HEK293 (cell line): ENCODE measurements at regions not wholly inside any gene's neighbourhood (a gene's known extent, or its start where the extent isn't known, plus 50 kb on each side); places are given as distances from the start of the nearest gene placed in this dataset.

Source experiments
- CTCF ChIA-PET: fragments of 350-600 bp; formaldehyde crosslinking; extraction: SDS; loops from one replicate; lab custom pipeline; 2021; ENCODE audit warnings: antibody characterized with exemption; lab: Yijun Ruan, JAX
- POLR2A ChIA-PET: fragments of 300-600 bp; formaldehyde crosslinking; extraction: SDS; loops from one replicate; lab custom pipeline; 2020; ENCODE audit warnings: antibody characterized with exemption, inconsistent platforms; lab: Yijun Ruan, JAX
- H3K27ac ChIP-seq: fragments of 200-500 bp; sonication (Bioruptor generic); 2 replicates; pipeline ENCODE4 v1.5.1; 2014; ENCODE audit warnings: low read depth, low read length, control low read depth, inconsistent platforms; ENCODE audit errors: extremely low read depth
- H3K36me3 ChIP-seq, 2 experiments: fragments of 200-500 bp in 1 of 2; sonication (Bioruptor generic) in 1 of 2; 1 replicate in 1 of 2; 2 replicates in 1 of 2; pipeline ENCODE4 v1.5.1; 2014 to 2017; ENCODE audit warnings: inconsistent platforms in 2 of 2, low read length in 2 of 2; ENCODE audit not compliant: control insufficient read depth in 2 of 2, insufficient read depth in 1 of 2
- H3K4me1 ChIP-seq: fragments of 200-500 bp; sonication (Bioruptor generic); 2 replicates; pipeline ENCODE4 v1.5.1; 2014; ENCODE audit warnings: mild to moderate bottlenecking, low read length, inconsistent platforms; ENCODE audit not compliant: control insufficient read depth, insufficient read depth
- H3K4me3 ChIP-seq: 2 replicates; pipeline ENCODE4 v1.5.1; 2011; ENCODE audit warnings: low read depth, mild to moderate bottlenecking, control low read depth, low read length, moderate library complexity
- H3K9me3 ChIP-seq: fragments of 200-500 bp; sonication (Bioruptor generic); 2 replicates; pipeline ENCODE4 v1.5.1; 2014; ENCODE audit warnings: low read depth, low read length, inconsistent platforms; ENCODE audit not compliant: control insufficient read depth, insufficient read depth
- BCL11B ChIP-seq: fragments of 450-650 bp; formaldehyde crosslinking; IDR thresholded peaks from 2 replicates; pipeline ENCODE4 v1.5.1; 2016; ENCODE audit warnings: low read depth, missing biosample characterization, missing genetic modification characterization
- EGR2 ChIP-seq: fragments of 450-650 bp; formaldehyde crosslinking; IDR thresholded peaks from 2 replicates; pipeline ENCODE4 v1.5.1; 2016; ENCODE audit warnings: low read depth, missing biosample characterization, missing genetic modification characterization
- ELK4 ChIP-seq: IDR thresholded peaks from 2 replicates; pipeline ENCODE4 v1.6.1; 2011; ENCODE audit warnings: mild to moderate bottlenecking, low read depth, low read length, borderline replicate concordance
- IKZF3 ChIP-seq: fragments of 450-650 bp; IDR thresholded peaks from 2 replicates; pipeline ENCODE4 v1.5.0; 2018; ENCODE audit warnings: missing biosample characterization, mild to moderate bottlenecking, missing genetic modification characterization, moderate library complexity
- MYNN ChIP-seq: fragments of 450-650 bp; formaldehyde crosslinking; IDR thresholded peaks from 2 replicates; pipeline ENCODE4 v1.5.1; 2016; ENCODE audit warnings: missing biosample characterization, missing genetic modification characterization, borderline replicate concordance
- MZF1 ChIP-seq: fragments of 450-650 bp; formaldehyde crosslinking; IDR thresholded peaks from 2 replicates; pipeline ENCODE4 v1.5.1; 2017; ENCODE audit warnings: missing biosample characterization, missing genetic modification characterization, borderline replicate concordance
- OVOL3 ChIP-seq: fragments of 450-650 bp; formaldehyde crosslinking; IDR thresholded peaks from 2 replicates; pipeline ENCODE4 v1.5.1; 2016; ENCODE audit warnings: missing biosample characterization, missing genetic modification characterization
- RBAK ChIP-seq: fragments of 450-650 bp; formaldehyde crosslinking; IDR thresholded peaks from 2 replicates; pipeline ENCODE4 v1.5.1; 2016; ENCODE audit warnings: missing biosample characterization, missing genetic modification characterization
- SP7 ChIP-seq: fragments of 450-650 bp; formaldehyde crosslinking; IDR thresholded peaks from 2 replicates; pipeline ENCODE4 v1.5.1; 2016; ENCODE audit warnings: missing biosample characterization, missing genetic modification characterization
- TRIM28 ChIP-seq: IDR thresholded peaks from 2 replicates; pipeline ENCODE4 v1.6.1; 2011; ENCODE audit warnings: low read length, control low read depth, borderline replicate concordance
- ZBTB10 ChIP-seq: fragments of 450-650 bp; formaldehyde crosslinking; IDR thresholded peaks from 2 replicates; pipeline ENCODE4 v1.5.1; 2016; ENCODE audit warnings: missing biosample characterization, missing genetic modification characterization
- ZEB2 ChIP-seq: fragments of 450-650 bp; formaldehyde crosslinking; IDR thresholded peaks from 2 replicates; pipeline ENCODE4 v1.5.1; 2016; ENCODE audit warnings: missing biosample characterization, missing genetic modification characterization
- ZIC2 ChIP-seq: fragments of 450-650 bp; formaldehyde crosslinking; IDR thresholded peaks from 2 replicates; pipeline ENCODE4 v1.5.1; 2016; ENCODE audit warnings: missing biosample characterization, missing genetic modification characterization
- ZNF121 ChIP-seq: fragments of 450-650 bp; formaldehyde crosslinking; IDR thresholded peaks from 2 replicates; pipeline ENCODE4 v1.5.1; 2016; ENCODE audit warnings: missing biosample characterization, missing genetic modification characterization
- ZNF16 ChIP-seq: fragments of 450-650 bp; formaldehyde crosslinking; IDR thresholded peaks from 2 replicates; pipeline ENCODE4 v1.5.1; 2016; ENCODE audit warnings: low read depth, missing biosample characterization, missing genetic modification characterization
- ZNF174 ChIP-seq: fragments of 450-650 bp; formaldehyde crosslinking; IDR thresholded peaks from 2 replicates; pipeline ENCODE4 v1.5.0; 2017; ENCODE audit warnings: missing biosample characterization, mild to moderate bottlenecking, missing genetic modification characterization
- ZNF202 ChIP-seq: fragments of 450-650 bp; formaldehyde crosslinking; IDR thresholded peaks from 2 replicates; pipeline ENCODE4 v1.5.1; 2016; ENCODE audit warnings: missing biosample characterization, missing genetic modification characterization, borderline replicate concordance
- ZNF221 ChIP-seq: fragments of 450-650 bp; formaldehyde crosslinking; IDR thresholded peaks from 2 replicates; pipeline ENCODE4 v1.5.1; 2017; ENCODE audit warnings: missing biosample characterization, missing genetic modification characterization, borderline replicate concordance
- ZNF341 ChIP-seq: fragments of 450-650 bp; formaldehyde crosslinking; IDR thresholded peaks from 2 replicates; pipeline ENCODE4; 2016; ENCODE audit warnings: low read depth, missing biosample characterization, missing genetic modification characterization
- ZNF473 ChIP-seq: fragments of 450-650 bp; formaldehyde crosslinking; IDR thresholded peaks from 2 replicates; pipeline ENCODE4 v1.5.1; 2017; ENCODE audit warnings: missing biosample characterization, missing genetic modification characterization
- ZNF48 ChIP-seq: fragments of 450-650 bp; formaldehyde crosslinking; IDR thresholded peaks from 2 replicates; pipeline ENCODE4 v1.5.1; 2016; ENCODE audit warnings: missing biosample characterization, missing genetic modification characterization
- ZNF544 ChIP-seq: fragments of 450-650 bp; formaldehyde crosslinking; IDR thresholded peaks from 2 replicates; pipeline ENCODE4 v1.5.0; 2017; ENCODE audit warnings: missing biosample characterization, missing genetic modification characterization
- ZNF555 ChIP-seq: fragments of 450-650 bp; formaldehyde crosslinking; conservative IDR thresholded peaks from 2 replicates; pipeline ENCODE4 v1.5.1; 2017; ENCODE audit warnings: missing biosample characterization, mild to moderate bottlenecking, missing genetic modification characterization, inconsistent platforms
- ZNF560 ChIP-seq: fragments of 450-650 bp; formaldehyde crosslinking; IDR thresholded peaks from 2 replicates; pipeline ENCODE4 v1.5.1; 2017; ENCODE audit warnings: missing biosample characterization, missing genetic modification characterization, borderline replicate concordance
- ZNF664 ChIP-seq: fragments of 450-650 bp; formaldehyde crosslinking; IDR thresholded peaks from 2 replicates; pipeline ENCODE4 v1.5.1; 2016; ENCODE audit warnings: missing biosample characterization, missing genetic modification characterization
- ZNF747 ChIP-seq: fragments of 450-650 bp; formaldehyde crosslinking; IDR thresholded peaks from 2 replicates; pipeline ENCODE4 v1.5.1; 2016; ENCODE audit warnings: missing biosample characterization, missing genetic modification characterization
- ZNF776 ChIP-seq: fragments of 450-650 bp; formaldehyde crosslinking; IDR thresholded peaks from 2 replicates; pipeline ENCODE4 v1.5.0; 2017; ENCODE audit warnings: missing biosample characterization, missing genetic modification characterization, borderline replicate concordance
- ZNF785 ChIP-seq: fragments of 450-650 bp; formaldehyde crosslinking; IDR thresholded peaks from 2 replicates; pipeline ENCODE4 v1.5.1; 2016; ENCODE audit warnings: missing biosample characterization, missing genetic modification characterization
- TF ChIP-seq, protein P1 (sequence below): fragments of 450-650 bp; formaldehyde crosslinking; IDR thresholded peaks from 2 replicates; pipeline ENCODE4 v1.5.1; 2016; ENCODE audit warnings: missing biosample characterization, missing genetic modification characterization
- TF ChIP-seq, protein P2 (sequence below): fragments of 450-650 bp; formaldehyde crosslinking; IDR thresholded peaks from 2 replicates; pipeline ENCODE4 v1.5.1; 2016; ENCODE audit warnings: missing biosample characterization, missing genetic modification characterization

GRCh38 chr7:156544919-156545715 is 95.5 kb upstream of the RNF32 start (continued):
- no peak for TF ChIP-seq ZBTB10 (tag by site-specific recombination)
- TF ChIP-seq ZNF16 (tag by site-specific recombination): no peak
- no peak for TF ChIP-seq BCL11B
- TF ChIP-seq SP7 (tag by site-specific recombination): no peak
- TF ChIP-seq, protein P1, sequence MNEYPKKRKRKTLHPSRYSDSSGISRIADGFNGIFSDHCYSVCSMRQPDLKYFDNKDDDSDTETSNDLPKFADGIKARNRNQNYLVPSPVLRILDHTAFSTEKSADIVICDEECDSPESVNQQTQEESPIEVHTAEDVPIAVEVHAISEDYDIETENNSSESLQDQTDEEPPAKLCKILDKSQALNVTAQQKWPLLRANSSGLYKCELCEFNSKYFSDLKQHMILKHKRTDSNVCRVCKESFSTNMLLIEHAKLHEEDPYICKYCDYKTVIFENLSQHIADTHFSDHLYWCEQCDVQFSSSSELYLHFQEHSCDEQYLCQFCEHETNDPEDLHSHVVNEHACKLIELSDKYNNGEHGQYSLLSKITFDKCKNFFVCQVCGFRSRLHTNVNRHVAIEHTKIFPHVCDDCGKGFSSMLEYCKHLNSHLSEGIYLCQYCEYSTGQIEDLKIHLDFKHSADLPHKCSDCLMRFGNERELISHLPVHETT (tag by site-specific recombination): no peak
- no peak for TF ChIP-seq ZNF560 (tag by site-specific recombination)
- TF ChIP-seq MYNN: no peak
- TF ChIP-seq, protein P2, sequence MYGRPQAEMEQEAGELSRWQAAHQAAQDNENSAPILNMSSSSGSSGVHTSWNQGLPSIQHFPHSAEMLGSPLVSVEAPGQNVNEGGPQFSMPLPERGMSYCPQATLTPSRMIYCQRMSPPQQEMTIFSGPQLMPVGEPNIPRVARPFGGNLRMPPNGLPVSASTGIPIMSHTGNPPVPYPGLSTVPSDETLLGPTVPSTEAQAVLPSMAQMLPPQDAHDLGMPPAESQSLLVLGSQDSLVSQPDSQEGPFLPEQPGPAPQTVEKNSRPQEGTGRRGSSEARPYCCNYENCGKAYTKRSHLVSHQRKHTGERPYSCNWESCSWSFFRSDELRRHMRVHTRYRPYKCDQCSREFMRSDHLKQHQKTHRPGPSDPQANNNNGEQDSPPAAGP: no peak
- no peak for TF ChIP-seq RBAK (tag by site-specific recombination)
- no peak for TF ChIP-seq IKZF3 (tag by site-specific recombination)
- no peak for TF ChIP-seq ZNF473 (tag by site-specific recombination)

- H3K27ac ChIP-seq: no peak overlapping the region
- POLR2A ChIA-PET: no interaction called here
Measured at GRCh38 chr7:156543699-156544598, 96.6 kb upstream of the RNF32 start.

More at GRCh38 chr7:156543699-156544598, 96.6 kb upstream of the RNF32 start:
- Histone ChIP-seq H3K4me1 (no peaks in the 10 kb centered on the region), H3K4me3 (no peak overlapping the region), H3K36me3 (no peaks in the 10 kb centered on the region), H3K9me3 (no peaks in the 10 kb centered on the region)
- CTCF ChIA-PET: no interaction called here
- no peak for TF ChIP-seq ZNF341
- no peak for TF ChIP-seq ZNF555 (tag by site-specific recombination)
- TF ChIP-seq, protein P2: no peak
- no peak for TF ChIP-seq ZNF544
- TF ChIP-seq ZNF776: no peak
- no peak for TF ChIP-seq ZEB2 (tag by site-specific recombination)
- no peak for TF ChIP-seq ZNF785
- TF ChIP-seq ELK4: no peak
- no peak for TF ChIP-seq ZNF664
- no peak for TF ChIP-seq ZNF747 (tag by site-specific recombination)
- no peak for TF ChIP-seq ZNF221 (tag by site-specific recombination)
- no peak for TF ChIP-seq TRIM28
- TF ChIP-seq OVOL3 (tag by site-specific recombination): no peak
- TF ChIP-seq ZIC2 (tag by site-specific recombination): no peak
- TF ChIP-seq ZNF48: no peak
- no peak for TF ChIP-seq ZNF174 (tag by site-specific recombination)
- TF ChIP-seq MZF1 (tag by site-specific recombination): no peak
- TF ChIP-seq ZNF202 (tag by site-specific recombination): no peak
- TF ChIP-seq ZNF121 (tag by site-specific recombination): no peak
- TF ChIP-seq EGR2 (tag by site-specific recombination): no peak
